Endothelial cell of umbilical vein (primary cell): ENCODE measurements at regions not wholly inside any gene's neighbourhood (a gene's known extent, or its start where the extent isn't known, plus 50 kb on each side); places are given as distances from the start of the nearest gene placed in this dataset.

Source experiments
- BruUV-seq: library from RNA; stranded (reverse); fragments of 400-500 nt; replicated peaks from 2 replicates; lab custom pipeline; 2021; lab: Mats Ljungman, UMichigan
- CTCF ChIA-PET: fragments of 300-600, 350-600 bp; sonication (Branson Sonifier 250); formaldehyde crosslinking; loops from one replicate; lab custom pipeline; 2021; ENCODE audit warnings: antibody characterized with exemption, inconsistent platforms; lab: Charles Lee
- POLR2A ChIA-PET: fragments of 300-600, 350-600 bp; sonication (Branson Sonifier 250); formaldehyde crosslinking; loops from one replicate; lab custom pipeline; 2021; ENCODE audit warnings: antibody characterized with exemption, inconsistent platforms; lab: Charles Lee
- DNase-seq: peaks from one replicate; pipeline ENCODE4 v3.0.0-alpha.2; 2011; ENCODE audit warnings: low read depth, low spot score
- FAIRE-seq: peaks from 2 replicates; lab custom pipeline; 2011; peaks lifted over from hg19 to GRCh38; lab: Jason Lieb, UNC
- H2AFZ ChIP-seq: 2 replicates; pipeline ENCODE4 v1.6.0; 2012; ENCODE audit warnings: low read depth, low read length, control low read depth, inconsistent platforms
- H3K27ac ChIP-seq: 2 replicates; pipeline ENCODE4 v1.5.1; 2011; ENCODE audit warnings: low read depth, mild to moderate bottlenecking, control low read depth, low read length, moderate library complexity; ENCODE audit not compliant: insufficient read depth
- H3K27me3 ChIP-seq, 2 experiments: 2 replicates each; pipeline versions ENCODE4 v1.6.0 to v1.6.1; 2011; ENCODE audit warnings: low read length in 2 of 2, mixed read lengths in 1 of 2; ENCODE audit not compliant: control insufficient read depth in 2 of 2, insufficient read depth in 2 of 2
- H3K36me3 ChIP-seq, 2 experiments: 2 replicates in 1 of 2; 3 replicates in 1 of 2; pipeline ENCODE4 v1.5.1; 2011; ENCODE audit warnings: low read length in 2 of 2, mild to moderate bottlenecking in 1 of 2, moderate library complexity in 1 of 2; ENCODE audit not compliant: control insufficient read depth in 2 of 2, insufficient read depth in 2 of 2; ENCODE audit errors: extremely low read depth in 1 of 2
- H3K4me1 ChIP-seq: 3 replicates; pipeline ENCODE4 v1.5.1; 2011; ENCODE audit warnings: mild to moderate bottlenecking, low read length; ENCODE audit not compliant: control insufficient read depth, insufficient read depth; ENCODE audit errors: extremely low read depth
- H3K4me2 ChIP-seq: 2 replicates; pipeline ENCODE4 v1.6.1; 2011; ENCODE audit warnings: low read length, control low read depth, mixed read lengths; ENCODE audit not compliant: insufficient read depth
- H3K4me3 ChIP-seq, 3 experiments: fragments of 200-600 bp in 1 of 3; sonication (generic), shearing (Covaris generic) in 1 of 3; replicated peaks in 1 of 3; 2 replicates each; pipeline ENCODE4 v1.5.1; 2011 to 2016; ENCODE audit warnings: control low read depth in 3 of 3, low read length in 3 of 3, mild to moderate bottlenecking in 2 of 3, inconsistent platforms in 1 of 3, low read depth in 1 of 3, moderate library complexity in 1 of 3; ENCODE audit not compliant: insufficient read depth in 1 of 3
- H3K79me2 ChIP-seq: 2 replicates; pipeline ENCODE4 v1.6.0; 2012; ENCODE audit warnings: low read length, inconsistent platforms; ENCODE audit not compliant: control insufficient read depth, insufficient read depth
- H3K9ac ChIP-seq: replicated peaks from 2 replicates; pipeline ENCODE3; 2011; ENCODE audit warnings: low read length, control low read depth; ENCODE audit not compliant: insufficient read depth; ENCODE audit errors: extremely low read depth
- H3K9me1 ChIP-seq: replicated peaks from 3 replicates; pipeline ENCODE4 v1.6.0; 2011; ENCODE audit warnings: mild to moderate bottlenecking, low read length; ENCODE audit not compliant: control insufficient read depth, insufficient read depth; ENCODE audit errors: extremely low read depth
- H3K9me3 ChIP-seq: replicated peaks from 2 replicates; pipeline ENCODE4 v1.5.1; 2012; ENCODE audit warnings: low read length, inconsistent platforms; ENCODE audit not compliant: control insufficient read depth, insufficient read depth
- H4K20me1 ChIP-seq: replicated peaks from 2 replicates; pipeline ENCODE3; 2011; ENCODE audit warnings: mild to moderate bottlenecking, low read length; ENCODE audit not compliant: control insufficient read depth, insufficient read depth; ENCODE audit errors: extremely low read depth
- FOS ChIP-seq: IDR thresholded peaks from 2 replicates; pipeline ENCODE4 v1.6.1; 2011; ENCODE audit warnings: mild to moderate bottlenecking, low read length, moderate library complexity, borderline replicate concordance; ENCODE audit not compliant: insufficient read depth
- JUN ChIP-seq: IDR thresholded peaks from 2 replicates; pipeline ENCODE4 v1.6.1; 2011; ENCODE audit warnings: borderline replicate concordance, low read depth; ENCODE audit not compliant: insufficient read length, insufficient read depth
- POLR2A ChIP-seq: IDR thresholded peaks from 2 replicates; pipeline ENCODE4 v1.6.1; 2012; ENCODE audit warnings: low read depth, mild to moderate bottlenecking, control low read depth, low read length
- POLR2AphosphoS5 ChIP-seq: IDR thresholded peaks from 2 replicates; pipeline ENCODE4 v1.6.1; 2012; ENCODE audit warnings: low read depth, mild to moderate bottlenecking, control low read depth, low read length, moderate library complexity; ENCODE audit not compliant: insufficient read depth
- dilution Hi-C: fragments of 300-500 bp; cut with MboI; formaldehyde crosslinking; loops from one replicate; pipeline ENCODE4 v1.15.0; 2019; ENCODE audit warnings: low sequenced_read_pairs; ENCODE audit not compliant: extremely low pct_ligation_motif_present
- intact Hi-C: fragments of 100-400 bp; cut with micrococcal nuclease; formaldehyde crosslinking; loops from one replicate; pipeline ENCODE4 v1.10.0; 2022
- TF ChIP-seq, protein P1 (sequence below), 2 donors: IDR thresholded peaks; 1 replicate in 1 of 2; 2 replicates in 1 of 2; pipeline ENCODE4 v1.5.1; 2011; ENCODE audit warnings: low read length in 2 of 2, mild to moderate bottlenecking in 2 of 2, moderate library complexity in 2 of 2, control low read depth in 1 of 2, inconsistent platforms in 1 of 2, low read depth in 1 of 2; ENCODE audit not compliant: insufficient read depth in 1 of 2; ENCODE audit errors: extremely low read depth in 1 of 2
- TF ChIP-seq, protein P2 (sequence below): IDR thresholded peaks from 2 replicates; pipeline ENCODE4 v1.6.1; 2011; ENCODE audit not compliant: insufficient read depth, insufficient read length

DNA sequence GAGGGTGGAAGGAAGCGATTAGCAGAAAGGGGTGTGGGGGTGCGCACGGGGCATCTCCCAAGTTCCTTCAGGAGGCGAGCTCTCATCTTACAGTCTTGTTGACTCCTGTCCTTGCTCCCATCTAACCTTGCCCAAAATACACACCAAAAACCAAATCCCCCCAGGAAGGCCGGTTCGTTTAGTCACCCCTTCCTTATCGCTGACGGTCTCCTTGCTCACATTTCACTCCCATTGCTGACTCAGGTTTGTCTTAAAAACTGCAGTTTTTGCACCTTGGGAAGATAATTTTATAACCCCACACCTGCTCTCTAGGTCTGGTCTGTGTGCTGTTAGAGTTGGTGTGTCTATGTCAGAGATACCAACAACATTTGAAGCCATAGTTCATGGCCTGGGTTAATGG, 68.1 kb upstream of the F3 start:
- CTCF ChIA-PET = interaction anchor here (1.1 kb wide), 1 partner anchor 22 kb away, joined by 3 read pairs; no protein-coding TSS in a partner anchor
- H3K27ac ChIP-seq = no peak overlapping the region

More for the DNA sequence above, 68.1 kb upstream of the F3 start:
- dilution Hi-C loops (no loop called here), intact Hi-C loops (no loop called here)
- no peak for TF ChIP-seq POLR2A
- TF ChIP-seq, protein P1, sequence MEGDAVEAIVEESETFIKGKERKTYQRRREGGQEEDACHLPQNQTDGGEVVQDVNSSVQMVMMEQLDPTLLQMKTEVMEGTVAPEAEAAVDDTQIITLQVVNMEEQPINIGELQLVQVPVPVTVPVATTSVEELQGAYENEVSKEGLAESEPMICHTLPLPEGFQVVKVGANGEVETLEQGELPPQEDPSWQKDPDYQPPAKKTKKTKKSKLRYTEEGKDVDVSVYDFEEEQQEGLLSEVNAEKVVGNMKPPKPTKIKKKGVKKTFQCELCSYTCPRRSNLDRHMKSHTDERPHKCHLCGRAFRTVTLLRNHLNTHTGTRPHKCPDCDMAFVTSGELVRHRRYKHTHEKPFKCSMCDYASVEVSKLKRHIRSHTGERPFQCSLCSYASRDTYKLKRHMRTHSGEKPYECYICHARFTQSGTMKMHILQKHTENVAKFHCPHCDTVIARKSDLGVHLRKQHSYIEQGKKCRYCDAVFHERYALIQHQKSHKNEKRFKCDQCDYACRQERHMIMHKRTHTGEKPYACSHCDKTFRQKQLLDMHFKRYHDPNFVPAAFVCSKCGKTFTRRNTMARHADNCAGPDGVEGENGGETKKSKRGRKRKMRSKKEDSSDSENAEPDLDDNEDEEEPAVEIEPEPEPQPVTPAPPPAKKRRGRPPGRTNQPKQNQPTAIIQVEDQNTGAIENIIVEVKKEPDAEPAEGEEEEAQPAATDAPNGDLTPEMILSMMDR (IDR thresholded peaks at IDR 0.05; ENCODE audit: extremely low read depth in 1 of 2, insufficient read depth in 1 of 2, low read depth in 1 of 2, low read length in 2 of 2) = no peak
- TF ChIP-seq JUN = no peak
- TF ChIP-seq, protein P2, sequence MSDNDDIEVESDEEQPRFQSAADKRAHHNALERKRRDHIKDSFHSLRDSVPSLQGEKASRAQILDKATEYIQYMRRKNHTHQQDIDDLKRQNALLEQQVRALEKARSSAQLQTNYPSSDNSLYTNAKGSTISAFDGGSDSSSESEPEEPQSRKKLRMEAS = no peak
- TF ChIP-seq FOS = no peak
- TF ChIP-seq POLR2AphosphoS5 = no peak
- no peak overlapping the region for H3K4me2 ChIP-seq
- H3K4me1 ChIP-seq = no peaks in the 10 kb centered on the region
- FAIRE-seq (no peak), DNase-seq (no peak)
- no peak overlapping the region for H2AFZ ChIP-seq
- POLR2A ChIA-PET = no interaction called here
- H3K36me3 ChIP-seq = no peaks in the 10 kb centered on the region
- no peaks in the 10 kb centered on the region for H3K9me1 ChIP-seq
- H3K9ac ChIP-seq = no peak overlapping the region
- no peaks in the 10 kb centered on the region for H3K9me3 ChIP-seq
- no peak overlapping the region for H3K4me3 ChIP-seq
- H3K79me2 ChIP-seq = no peaks in the 10 kb centered on the region
- H4K20me1 ChIP-seq = no peaks in the 10 kb centered on the region
- H3K27me3 ChIP-seq = peaks cover 0 to 5% of the 10 kb centered on the region in 2 experiments
- BruUV-seq = no TSS peak
